ENCODE measurements at regions not wholly inside any gene's neighbourhood (a gene's known extent, or its start where the extent isn't known, plus 50 kb on each side); places are given as distances from the start of the nearest gene placed in this dataset.

- TF ChIP-seq CTCF (IDR thresholded peaks at IDR 0.05) (no peak), POLR2A (IDR thresholded peaks at IDR 0.05) (no peak)
Measured at GRCh38 chr1:222891578-222891977, 76.7 kb downstream of the DISP1 start.

Data from thyroid gland (tissue), 4 donors.